ENCODE measurements at regions not wholly inside any gene's neighbourhood (a gene's known extent, or its start where the extent isn't known, plus 50 kb on each side); places are given as distances from the start of the nearest gene placed in this dataset.

DNA sequence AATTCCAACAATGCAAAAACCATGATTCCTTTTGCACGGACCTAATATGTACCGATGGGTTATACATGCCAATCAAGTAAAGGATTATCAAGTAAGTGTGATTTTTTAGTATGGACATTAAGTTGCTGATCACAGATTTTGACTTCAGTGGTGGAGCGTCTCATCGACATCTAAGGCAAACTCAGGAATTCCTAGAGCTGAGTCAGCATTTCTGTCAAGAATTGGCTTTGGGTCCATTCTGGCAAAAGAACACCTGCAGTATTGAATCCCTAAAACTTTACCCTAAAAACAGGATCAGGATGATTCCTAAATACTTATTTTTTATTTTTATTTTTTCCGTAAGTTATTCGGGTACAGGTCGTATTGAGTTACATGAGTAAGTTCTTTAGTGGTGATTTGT lies 83.6 kb downstream of the HPGD start:
- no peak overlapping the region for H3K4me3 Mint-ChIP-seq
- Histone ChIP-seq H3K4me3 (ENCODE audit: low read length) (no peak overlapping the region), H3K27me3 (ENCODE audit: control insufficient read depth in 1 of 2, insufficient read depth in 2 of 2, low read length in 2 of 2) (no peaks in the 10 kb centered on the region), H3K27ac (ENCODE audit: low read depth in 1 of 2, low read length in 2 of 2) (no peak overlapping the region), H3K36me3 (ENCODE audit: insufficient read depth, low read length) (no peaks in the 10 kb centered on the region), H3K9me3 (ENCODE audit: control insufficient read depth in 1 of 2, insufficient read depth in 1 of 2, low read length in 2 of 2) (peaks cover 0 to 3% of the 10 kb centered on the region in 2 experiments), H3K4me1 (ENCODE audit: insufficient read depth, low read length) (no peaks in the 10 kb centered on the region)
- H3K9me3 Mint-ChIP-seq: peaks cover 6% of the 10 kb centered on the region
- no peak overlapping the region for H3K27ac Mint-ChIP-seq
- no peak for ATAC-seq (ENCODE audit: poor library complexity)
- DNase-seq: no peak
- no peaks in the 10 kb centered on the region for H3K27me3 Mint-ChIP-seq
- no peaks in the 10 kb centered on the region for H3K4me1 Mint-ChIP-seq (ENCODE audit: low read depth)
- ChIA-PET CTCF (no interaction called here), POLR2A (no interaction called here)
- TF ChIP-seq, protein P1, sequence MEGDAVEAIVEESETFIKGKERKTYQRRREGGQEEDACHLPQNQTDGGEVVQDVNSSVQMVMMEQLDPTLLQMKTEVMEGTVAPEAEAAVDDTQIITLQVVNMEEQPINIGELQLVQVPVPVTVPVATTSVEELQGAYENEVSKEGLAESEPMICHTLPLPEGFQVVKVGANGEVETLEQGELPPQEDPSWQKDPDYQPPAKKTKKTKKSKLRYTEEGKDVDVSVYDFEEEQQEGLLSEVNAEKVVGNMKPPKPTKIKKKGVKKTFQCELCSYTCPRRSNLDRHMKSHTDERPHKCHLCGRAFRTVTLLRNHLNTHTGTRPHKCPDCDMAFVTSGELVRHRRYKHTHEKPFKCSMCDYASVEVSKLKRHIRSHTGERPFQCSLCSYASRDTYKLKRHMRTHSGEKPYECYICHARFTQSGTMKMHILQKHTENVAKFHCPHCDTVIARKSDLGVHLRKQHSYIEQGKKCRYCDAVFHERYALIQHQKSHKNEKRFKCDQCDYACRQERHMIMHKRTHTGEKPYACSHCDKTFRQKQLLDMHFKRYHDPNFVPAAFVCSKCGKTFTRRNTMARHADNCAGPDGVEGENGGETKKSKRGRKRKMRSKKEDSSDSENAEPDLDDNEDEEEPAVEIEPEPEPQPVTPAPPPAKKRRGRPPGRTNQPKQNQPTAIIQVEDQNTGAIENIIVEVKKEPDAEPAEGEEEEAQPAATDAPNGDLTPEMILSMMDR (IDR thresholded peaks at IDR 0.05): no peak
- no peaks in the 10 kb centered on the region for H3K36me3 Mint-ChIP-seq (ENCODE audit: low read depth)
- intact Hi-C loops (cut with DNase I, micrococcal nuclease): no loop called here

DNA sequence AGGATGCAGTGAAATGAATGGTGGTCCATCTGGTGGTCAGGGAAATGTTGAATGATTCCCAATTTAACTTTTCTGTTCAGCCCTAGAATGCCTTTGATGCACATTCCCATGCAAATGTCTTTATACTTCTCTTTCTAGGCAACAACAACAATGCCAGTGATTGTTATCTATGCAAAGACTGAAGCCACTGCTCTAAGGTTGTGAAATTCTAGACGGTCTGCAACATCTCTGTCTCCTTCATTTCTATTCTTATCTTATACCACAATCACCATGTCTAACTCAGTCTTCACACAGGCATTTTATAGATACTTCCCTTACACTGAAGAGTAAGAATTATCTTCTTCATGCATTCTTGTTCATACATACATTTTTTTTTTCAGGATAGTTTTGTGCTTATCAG lies 84.5 kb downstream of the HPGD start:
- H3K27ac Mint-ChIP-seq: no peak overlapping the region

DNA sequence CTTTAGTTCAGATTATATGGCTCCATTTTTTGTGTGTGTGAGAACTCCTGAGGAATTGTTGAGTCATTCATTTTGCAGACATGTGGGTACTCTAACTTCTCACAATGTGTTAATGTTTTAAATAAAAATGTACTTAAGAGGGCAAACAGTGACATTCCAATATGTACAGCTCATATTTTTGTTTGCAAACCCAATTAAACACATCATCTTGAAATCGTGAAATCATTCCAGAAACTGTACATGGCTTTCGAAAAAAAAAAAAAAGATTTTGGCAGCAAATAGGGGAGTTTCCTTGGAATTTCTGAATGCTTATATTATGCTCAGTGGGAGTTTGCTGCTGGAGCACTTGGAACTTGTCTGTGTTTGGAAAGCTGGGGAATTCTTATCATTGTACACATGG lies 85.0 kb downstream of the HPGD start:
- H3K4me1 ChIP-seq (ENCODE audit: insufficient read depth, low read length): no peaks in the 10 kb centered on the region
- ATAC-seq (ENCODE audit: poor library complexity): no peak
- H3K27me3 Mint-ChIP-seq: no peaks in the 10 kb centered on the region
- no peak overlapping the region for H3K4me3 Mint-ChIP-seq
- peaks cover 0 to 3% of the 10 kb centered on the region in 2 experiments for H3K9me3 ChIP-seq (ENCODE audit: control insufficient read depth in 1 of 2, insufficient read depth in 1 of 2, low read length in 2 of 2)
- H3K27ac ChIP-seq (ENCODE audit: low read depth in 1 of 2, low read length in 2 of 2): no peak overlapping the region
- no peak for DNase-seq
- peaks cover 10% of the 10 kb centered on the region for H3K9me3 Mint-ChIP-seq
- H3K27me3 ChIP-seq (ENCODE audit: control insufficient read depth in 1 of 2, insufficient read depth in 2 of 2, low read length in 2 of 2): no peaks in the 10 kb centered on the region
- no peak overlapping the region for H3K27ac Mint-ChIP-seq
- no peaks in the 10 kb centered on the region for H3K4me1 Mint-ChIP-seq (ENCODE audit: low read depth)
- H3K4me3 ChIP-seq (ENCODE audit: low read length): no peak overlapping the region
- H3K36me3 ChIP-seq (ENCODE audit: insufficient read depth, low read length): no peaks in the 10 kb centered on the region
- ChIA-PET CTCF (no interaction called here), POLR2A (no interaction called here)
- intact Hi-C loops (cut with DNase I, micrococcal nuclease): no loop called here
- TF ChIP-seq, protein P1 (IDR thresholded peaks at IDR 0.05): no peak
- H3K36me3 Mint-ChIP-seq (ENCODE audit: low read depth): no peaks in the 10 kb centered on the region

More for the DNA sequence above, 84.5 kb downstream of the HPGD start:
- Mint-ChIP-seq H3K9me3 (peaks cover 10% of the 10 kb centered on the region), H3K27me3 (no peaks in the 10 kb centered on the region), H3K36me3 (ENCODE audit: low read depth) (no peaks in the 10 kb centered on the region), H3K4me1 (ENCODE audit: low read depth) (no peaks in the 10 kb centered on the region), H3K4me3 (no peak overlapping the region)
- POLR2A ChIA-PET: no interaction called here
- Histone ChIP-seq H3K4me3 (ENCODE audit: low read length) (no peak overlapping the region), H3K27me3 (ENCODE audit: control insufficient read depth in 1 of 2, insufficient read depth in 2 of 2, low read length in 2 of 2) (no peaks in the 10 kb centered on the region), H3K27ac (ENCODE audit: low read depth in 1 of 2, low read length in 2 of 2) (no peak overlapping the region), H3K4me1 (ENCODE audit: insufficient read depth, low read length) (no peaks in the 10 kb centered on the region), H3K9me3 (ENCODE audit: control insufficient read depth in 1 of 2, insufficient read depth in 1 of 2, low read length in 2 of 2) (peaks cover 0 to 3% of the 10 kb centered on the region in 2 experiments), H3K36me3 (ENCODE audit: insufficient read depth, low read length) (no peaks in the 10 kb centered on the region)
- CTCF ChIA-PET: no interaction called here
- ATAC-seq (ENCODE audit: poor library complexity): no peak
- TF ChIP-seq, protein P1 (IDR thresholded peaks at IDR 0.05): no peak
- no peak for DNase-seq
- intact Hi-C loops (cut with DNase I, micrococcal nuclease): no loop called here

All from CD4-positive, alpha-beta T cell (primary cell).